ENCODE measurements at regions not wholly inside any gene's neighbourhood (a gene's known extent, or its start where the extent isn't known, plus 50 kb on each side); places are given as distances from the start of the nearest gene placed in this dataset.

DNA sequence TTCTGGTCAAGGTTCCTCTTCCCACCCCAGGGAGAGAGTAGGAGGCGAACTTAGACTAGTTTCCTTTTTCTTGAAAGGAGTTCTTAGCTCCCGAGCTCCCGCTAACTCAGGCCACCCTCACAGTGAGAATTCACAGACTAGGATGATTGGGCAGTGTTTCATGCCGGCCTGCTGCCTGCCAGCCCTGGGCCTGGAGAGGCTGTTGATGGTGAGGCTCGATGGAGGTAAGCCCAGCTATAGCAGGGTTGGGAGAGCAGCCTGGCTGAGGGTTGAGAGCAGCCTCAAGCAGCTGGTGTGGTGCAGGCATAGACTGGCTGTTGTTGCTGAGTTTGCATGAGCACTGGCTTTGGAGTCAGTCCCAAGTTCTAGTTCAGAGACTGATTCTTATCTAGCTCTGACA is 274.4 kb downstream of the MATN1 start:
- TF ChIP-seq POLR2A (IDR thresholded peaks at IDR 0.05; ENCODE audit: low read depth, low read length) (no peak), TAF1 (IDR thresholded peaks at IDR 0.05; ENCODE audit: low read depth, low read length) (no peak), POLR2AphosphoS5 (IDR thresholded peaks at IDR 0.05; ENCODE audit: low read depth, low read length) (no peak)
